GM21390 (cell line): ENCODE measurements at regions not wholly inside any gene's neighbourhood (a gene's known extent, or its start where the extent isn't known, plus 50 kb on each side); places are given as distances from the start of the nearest gene placed in this dataset.
"Not testable (repeated sequence)": the region's sequence is repeated elsewhere in the genome, so short reads cannot be mapped to it uniquely, and the experiment has no call there.

Experiments used
- ATAC-seq: cut with Tn5 transposase; IDR thresholded peaks from one replicate; pipeline ENCODE4 v1.9.1; 2021; ENCODE audit not compliant: unreplicated experiment

GRCh38 chr3:4897765-4898453, 81.3 kb upstream of the BHLHE40 start:
- ATAC-seq: no peak

DNA sequence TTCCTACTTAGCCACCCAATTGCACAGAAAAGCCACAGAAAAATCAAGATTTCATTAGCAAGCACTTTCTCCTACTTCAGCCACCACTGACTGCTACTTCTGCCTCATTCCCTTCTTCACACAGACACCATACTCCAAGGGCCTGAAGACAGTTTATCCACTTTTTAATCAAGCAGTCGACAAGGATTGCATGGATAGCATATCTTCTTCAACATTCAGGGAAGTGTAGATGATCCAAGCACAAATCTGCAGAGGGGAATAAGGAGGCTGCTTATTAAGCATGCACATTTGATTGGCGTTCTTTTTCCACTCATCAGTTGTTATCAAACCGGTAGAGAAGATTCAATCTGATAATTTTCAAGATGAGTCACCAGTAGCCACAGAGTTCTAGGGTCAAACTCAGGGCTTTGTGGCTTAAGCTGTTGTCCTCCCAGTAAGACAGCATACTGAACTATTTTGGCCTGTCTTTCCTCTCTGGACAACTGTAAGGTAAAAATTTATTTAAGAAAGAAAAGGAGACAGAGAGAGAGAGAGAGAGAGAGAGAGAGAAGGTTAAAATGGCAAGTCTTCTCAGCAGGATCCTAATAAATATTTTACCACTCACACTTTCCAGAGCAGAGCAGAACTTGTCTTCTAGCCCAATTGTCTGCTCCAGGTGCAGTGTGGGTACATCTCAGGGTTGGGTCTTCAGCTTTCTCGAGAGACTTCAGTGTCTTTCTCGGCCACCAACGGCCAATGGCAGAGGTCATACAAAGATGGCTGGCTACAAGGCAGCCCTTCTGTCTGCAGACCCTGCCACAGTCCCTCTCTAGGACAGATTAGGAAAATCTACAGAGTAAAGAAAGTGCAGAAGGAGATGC, 80.6 kb upstream of the BHLHE40 start:
- ATAC-seq: peak; percentile 95

DNA sequence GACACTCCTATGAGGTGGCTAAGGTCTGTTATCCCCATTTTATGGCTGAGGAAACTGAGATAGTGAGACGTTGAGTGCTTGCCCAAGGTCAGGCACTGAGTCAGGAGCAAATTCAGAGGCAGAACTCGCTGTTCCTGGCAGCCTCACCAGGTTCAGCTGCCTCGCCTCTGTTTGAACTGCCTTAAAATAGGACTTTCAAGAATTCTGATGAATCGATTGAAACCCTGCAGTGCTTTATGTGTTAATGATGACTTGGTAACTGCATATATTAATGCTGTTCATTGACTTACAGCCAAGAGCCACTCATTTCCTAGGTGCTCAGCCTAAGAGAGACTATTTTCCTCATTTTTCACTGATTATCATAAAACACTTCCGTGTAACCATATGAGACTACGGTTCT, 79.5 kb upstream of the BHLHE40 start:
- no peak for ATAC-seq

- no peak for ATAC-seq
These were observed 78.9 kb upstream of the BHLHE40 start for GRCh38 chr3:4900298-4900697.

- no peak for ATAC-seq
These were observed 74.2 kb upstream of the BHLHE40 start for GRCh38 chr3:4904811-4905695.

- no peak for ATAC-seq
These were observed 73.1 kb upstream of the BHLHE40 start for GRCh38 chr3:4906107-4906621.

DNA sequence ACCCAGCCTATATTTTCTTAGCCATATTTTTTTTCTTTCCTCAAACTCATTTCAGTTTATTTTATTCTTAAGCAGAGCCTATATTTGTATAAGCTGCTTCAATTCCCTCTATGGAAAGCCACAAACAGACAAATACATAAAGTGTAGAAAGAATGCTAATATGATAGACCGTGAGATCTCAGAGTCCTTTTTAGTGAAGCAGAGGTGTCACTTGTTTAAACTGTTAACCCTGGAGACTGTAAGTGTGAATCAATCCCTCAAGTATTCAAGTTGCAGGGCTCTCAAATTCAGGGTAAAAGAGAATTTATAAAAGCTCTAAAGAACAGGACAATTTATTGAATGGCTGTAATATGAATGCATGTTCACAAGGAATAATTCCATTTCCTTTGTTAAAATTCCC, 72.2 kb upstream of the BHLHE40 start:
- ATAC-seq: no peak

DNA sequence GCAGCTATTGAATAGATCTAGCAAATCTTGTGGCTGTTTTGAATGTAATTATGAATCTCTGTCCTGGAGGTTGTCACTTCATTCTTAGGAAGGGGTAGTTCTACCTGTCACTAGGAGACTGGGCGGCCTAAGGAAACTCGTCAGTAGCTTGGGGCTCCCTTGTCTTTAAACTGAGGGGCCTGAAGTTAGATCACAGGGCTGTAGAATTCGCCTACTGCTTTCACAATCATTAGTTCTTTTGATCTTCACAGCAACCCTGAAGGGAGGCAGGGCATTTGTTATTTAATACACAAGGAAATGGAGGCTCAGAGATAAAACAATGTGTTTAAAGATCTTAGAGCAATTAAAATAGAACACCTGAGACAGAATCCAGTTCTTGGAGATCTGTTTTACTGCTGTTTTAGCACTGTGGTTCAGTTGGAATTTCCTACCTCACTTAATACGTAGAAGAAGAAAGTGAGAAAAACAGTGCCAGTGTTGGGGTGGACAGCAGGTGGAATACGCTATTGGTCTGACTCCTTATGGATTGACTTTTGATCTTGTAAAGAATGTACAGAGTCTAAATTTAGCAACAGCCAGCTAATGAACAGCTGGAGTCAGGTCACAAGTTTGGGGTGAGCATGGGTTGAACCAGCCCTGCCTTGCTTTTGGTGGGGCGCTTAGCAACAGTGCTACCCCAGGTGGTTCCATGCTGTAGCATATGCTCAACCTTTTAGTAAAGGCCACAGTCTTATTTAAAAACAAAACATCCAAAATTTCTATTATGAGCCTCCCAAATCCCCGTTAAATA, 71.4 kb upstream of the BHLHE40 start:
- ATAC-seq: no peak

DNA sequence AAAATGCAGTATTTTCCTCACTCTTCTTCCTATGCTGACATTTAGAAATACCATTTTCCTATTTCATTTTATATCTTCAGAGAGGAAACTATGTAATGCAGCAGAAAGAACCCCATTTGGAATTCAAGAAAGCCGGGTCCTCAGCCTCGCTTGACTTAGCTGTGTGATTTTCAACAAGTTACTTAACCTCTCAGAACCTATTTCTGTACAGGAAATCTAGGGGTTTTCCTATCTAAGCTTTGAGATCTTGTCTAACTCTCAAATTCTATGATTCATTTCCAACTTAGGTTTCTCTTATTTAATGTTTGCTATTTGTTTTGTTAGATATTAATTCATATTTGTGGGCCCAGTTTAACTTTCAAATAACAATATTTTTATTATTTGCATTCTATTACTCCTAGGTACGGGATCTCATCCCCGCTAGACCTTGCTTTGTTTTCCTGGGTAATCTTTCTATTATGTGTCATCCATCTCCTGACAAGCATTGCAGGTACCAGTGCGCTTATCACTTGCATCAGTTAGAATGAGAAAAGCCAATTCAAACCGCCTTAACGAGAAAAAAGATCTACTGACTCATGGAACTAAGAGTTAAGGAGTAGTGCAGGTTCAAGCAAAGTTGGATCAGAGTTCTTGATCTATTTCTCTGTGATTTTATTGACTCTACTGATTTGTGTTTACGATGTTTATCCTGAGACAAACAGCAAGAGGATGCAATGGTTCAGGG, 70.6 kb upstream of the BHLHE40 start:
- no peak for ATAC-seq

GRCh38 chr3:4914464-4914863, 64.8 kb upstream of the BHLHE40 start:
- ATAC-seq: no peak

GRCh38 chr3:4921589-4921988, 57.6 kb upstream of the BHLHE40 start:
- not testable (repeated sequence) for ATAC-seq

DNA sequence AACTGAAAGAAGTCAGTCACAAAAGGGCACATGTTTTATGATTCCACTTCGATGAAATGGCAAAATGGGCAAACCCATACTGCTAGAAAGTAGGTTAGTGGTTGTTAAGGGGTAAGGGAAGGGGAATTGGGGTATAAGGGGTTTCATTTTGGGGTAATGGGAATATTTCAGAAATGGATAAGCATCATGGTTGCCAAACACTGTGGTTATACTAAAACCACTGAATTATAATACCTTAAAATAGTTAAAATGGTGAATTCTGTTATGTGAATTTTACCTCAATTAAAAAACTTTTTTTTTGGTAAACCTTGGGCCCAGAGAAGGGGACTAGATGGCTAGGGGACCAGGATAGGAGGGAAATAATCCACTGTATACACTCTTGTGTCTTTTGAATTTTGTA, 52.3 kb upstream of the BHLHE40 start:
- ATAC-seq: no peak

GRCh38 chr3:4928277-4928789, 50.9 kb upstream of the BHLHE40 start:
- ATAC-seq: no peak
